HT1080 (cell line): ENCODE measurements at regions not wholly inside any gene's neighbourhood (a gene's known extent, or its start where the extent isn't known, plus 50 kb on each side); places are given as distances from the start of the nearest gene placed in this dataset.

Experiments
- DNase-seq: peaks from one replicate; pipeline ENCODE4 v3.0.0-alpha.2; 2015; ENCODE audit warnings: low read depth

GRCh38 chr10:3692387-3692999 lies 92.5 kb downstream of the KLF6 start:
- DNase-seq: no peak

DNA sequence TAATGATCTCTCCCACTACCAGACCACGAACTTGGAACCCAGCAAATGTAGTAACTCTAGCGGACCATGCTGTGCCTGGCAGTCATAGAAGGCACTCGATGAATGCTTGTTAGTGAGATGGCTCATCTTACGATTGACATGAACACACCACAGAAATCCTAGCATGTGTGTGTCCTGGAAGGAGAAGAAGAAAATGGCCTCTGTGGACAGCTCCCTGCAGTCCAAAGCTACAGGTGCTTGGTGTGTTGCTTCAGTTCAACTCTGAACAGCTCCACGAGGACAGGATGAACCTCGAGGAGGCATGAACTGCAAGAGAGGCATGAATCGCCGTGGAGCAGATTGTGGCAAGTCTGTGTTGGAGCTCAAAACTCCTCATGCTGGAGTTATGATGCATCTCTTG lies 93.5 kb downstream of the KLF6 start:
- no peak for DNase-seq

- peak; percentile 32 for DNase-seq
Observed at GRCh38 chr10:3689871-3690510, 95.0 kb downstream of the KLF6 start.

GRCh38 chr10:3687510-3688081 lies 97.4 kb downstream of the KLF6 start:
- no peak for DNase-seq

- DNase-seq: no peak
Observed at GRCh38 chr10:3685384-3685783, 99.6 kb downstream of the KLF6 start.

DNA sequence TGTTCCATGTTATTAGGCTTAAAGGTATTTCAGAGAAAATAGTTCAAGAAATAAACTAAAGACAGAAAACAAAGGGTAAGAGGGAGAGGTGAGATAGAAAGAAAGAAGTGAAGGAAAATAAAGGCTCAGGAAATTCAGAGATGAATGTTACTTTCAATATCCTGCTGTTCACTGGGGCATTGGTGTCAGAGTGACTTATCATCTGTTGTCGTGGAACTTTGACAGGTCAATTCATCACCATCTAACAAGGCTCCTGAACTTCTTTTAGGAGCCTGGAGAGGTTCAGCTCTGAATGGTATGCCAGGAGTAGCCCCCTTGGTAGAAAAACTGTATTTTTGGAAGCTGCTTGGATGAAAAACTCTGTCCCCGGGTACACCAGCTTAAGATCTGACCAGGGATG lies 100.1 kb downstream of the KLF6 start:
- no peak for DNase-seq

GRCh38 chr10:3683560-3683959 lies 101.4 kb downstream of the KLF6 start:
- no peak for DNase-seq

- DNase-seq: no peak
Observed at GRCh38 chr10:3682745-3683144, 102.3 kb downstream of the KLF6 start.

DNA sequence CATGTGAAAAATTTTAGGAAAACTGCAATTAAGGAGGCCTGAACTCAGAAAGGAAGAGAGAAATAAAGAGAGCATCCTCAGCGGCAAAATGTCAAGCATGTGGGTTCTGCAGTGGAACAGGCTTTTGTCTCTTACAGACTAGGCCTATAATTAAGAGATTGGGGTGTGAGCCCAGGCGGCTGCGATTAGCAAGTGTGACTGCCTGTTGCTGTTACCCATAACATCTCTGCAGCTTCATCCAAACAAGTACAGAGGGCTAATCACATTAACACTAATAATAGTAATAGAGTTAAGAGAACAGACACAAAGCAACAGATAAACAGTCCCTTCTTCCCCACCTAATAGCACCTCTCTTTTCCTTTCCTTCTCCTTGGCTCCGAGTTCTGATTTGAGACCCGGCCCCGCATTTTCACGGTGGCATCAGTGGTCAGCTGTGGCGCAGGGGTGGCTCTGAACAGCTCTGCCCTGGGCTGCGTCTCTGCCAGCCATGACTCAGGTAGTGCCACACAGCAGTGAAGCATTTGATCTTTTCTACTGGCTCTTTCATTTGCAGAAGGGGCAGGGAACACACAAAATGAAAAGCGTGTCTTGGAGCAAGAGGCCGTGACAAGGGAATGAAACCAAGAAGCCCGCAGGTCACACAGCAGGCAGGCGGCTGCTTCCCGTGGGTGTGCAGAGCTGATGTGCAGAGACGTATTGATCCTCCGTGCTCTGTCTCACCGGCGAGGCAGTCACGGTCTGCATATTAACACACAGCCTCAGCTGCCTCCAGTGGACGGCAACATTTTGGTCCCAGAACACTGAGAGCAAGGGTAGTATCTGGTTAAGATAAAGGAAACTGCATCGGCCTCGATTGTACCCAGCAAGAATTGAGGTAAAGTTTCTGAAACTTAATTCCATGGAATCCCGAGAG lies 103.1 kb downstream of the KLF6 start:
- no peak for DNase-seq

- no peak for DNase-seq
Observed at GRCh38 chr10:3679950-3680629, 104.9 kb downstream of the KLF6 start.

DNA sequence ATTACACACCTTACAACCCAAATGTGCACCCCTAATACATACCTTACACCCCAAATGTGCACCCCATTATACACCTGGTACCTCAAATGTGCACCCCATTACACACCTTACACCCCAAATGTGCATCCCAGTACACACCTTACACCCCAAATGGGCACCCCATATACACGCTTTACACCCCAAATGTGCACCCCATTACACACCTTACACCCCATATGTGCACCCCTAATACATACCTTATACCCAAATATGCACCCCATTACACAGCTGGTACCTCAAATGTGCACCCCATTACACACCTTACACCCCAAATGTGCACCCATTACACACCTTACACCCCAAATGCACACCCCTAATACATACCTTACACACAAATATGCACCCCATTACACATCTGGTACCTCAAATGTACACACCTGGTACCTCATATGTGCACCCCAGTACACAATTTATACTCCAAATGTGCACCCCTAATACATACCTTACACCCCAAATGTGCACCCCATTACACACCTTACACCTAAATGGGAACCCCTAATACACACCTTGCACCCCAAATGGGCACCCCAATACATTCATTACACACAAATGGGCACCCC lies 106.3 kb downstream of the KLF6 start:
- no peak for DNase-seq

GRCh38 chr10:3676564-3676963 lies 108.4 kb downstream of the KLF6 start:
- DNase-seq: no peak

DNA sequence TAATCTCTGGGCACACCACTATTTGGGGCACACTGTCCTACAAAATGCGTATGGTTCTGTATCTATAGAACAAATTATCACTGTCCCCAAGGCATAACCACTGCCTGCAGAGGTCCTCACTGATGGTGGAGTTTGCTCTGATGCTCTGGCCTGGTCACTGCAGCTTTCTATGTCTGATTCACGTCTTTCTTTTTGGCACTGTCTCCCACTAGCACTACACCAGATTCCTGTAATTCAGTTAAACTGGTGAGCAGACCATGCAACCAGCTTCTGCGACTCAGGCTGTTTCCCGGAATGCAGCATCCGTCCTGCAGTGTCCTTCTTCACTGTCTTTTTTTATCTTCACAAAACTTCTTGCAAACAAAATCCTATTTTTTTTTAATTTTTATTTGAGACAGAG lies 112.8 kb downstream of the KLF6 start:
- DNase-seq: no peak

DNA sequence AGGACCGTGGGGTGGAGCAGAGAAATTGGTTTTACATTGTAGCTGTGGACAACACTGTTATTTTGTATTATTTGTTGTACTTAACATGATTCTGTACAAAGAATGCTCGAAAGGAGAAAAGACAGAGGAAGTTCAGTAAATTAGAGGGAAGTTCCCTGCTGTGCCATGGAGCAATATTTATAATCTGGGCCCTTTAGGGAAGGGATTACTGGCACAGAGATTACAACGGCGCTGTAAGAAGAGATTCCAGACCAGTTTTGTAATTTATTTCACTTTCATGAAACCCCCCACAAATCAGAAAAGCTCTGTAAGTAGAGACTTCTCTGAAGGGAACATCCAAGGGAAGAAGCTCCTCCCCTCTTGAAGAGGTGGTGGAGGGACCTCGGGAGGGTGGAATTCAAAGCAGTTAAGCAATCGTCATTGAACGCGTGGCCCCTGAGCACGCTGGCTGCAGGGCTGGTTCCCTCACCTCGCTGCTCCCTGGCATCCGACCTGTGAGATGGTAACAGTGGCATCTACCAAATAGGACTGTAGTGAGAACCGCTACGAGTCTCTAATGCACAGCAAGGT lies 113.5 kb downstream of the KLF6 start:
- DNase-seq: no peak

DNA sequence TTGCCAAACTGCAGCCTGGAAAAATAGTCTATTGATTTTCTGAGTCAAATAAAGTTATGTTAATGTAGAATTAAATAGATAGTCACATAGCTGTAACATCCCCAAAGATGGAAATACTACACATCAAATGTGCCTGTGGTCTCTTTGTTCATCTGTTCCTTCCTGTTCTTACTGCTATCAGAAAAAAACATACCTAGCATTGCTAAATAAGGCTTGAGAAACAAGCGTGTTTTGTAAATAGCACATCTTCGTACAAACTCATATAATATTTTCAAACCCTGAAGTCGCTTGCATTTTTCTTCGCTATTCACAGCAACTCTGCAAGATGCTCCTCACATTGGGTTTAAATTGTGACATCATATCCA lies 116.1 kb downstream of the KLF6 start:
- DNase-seq: no peak

DNA sequence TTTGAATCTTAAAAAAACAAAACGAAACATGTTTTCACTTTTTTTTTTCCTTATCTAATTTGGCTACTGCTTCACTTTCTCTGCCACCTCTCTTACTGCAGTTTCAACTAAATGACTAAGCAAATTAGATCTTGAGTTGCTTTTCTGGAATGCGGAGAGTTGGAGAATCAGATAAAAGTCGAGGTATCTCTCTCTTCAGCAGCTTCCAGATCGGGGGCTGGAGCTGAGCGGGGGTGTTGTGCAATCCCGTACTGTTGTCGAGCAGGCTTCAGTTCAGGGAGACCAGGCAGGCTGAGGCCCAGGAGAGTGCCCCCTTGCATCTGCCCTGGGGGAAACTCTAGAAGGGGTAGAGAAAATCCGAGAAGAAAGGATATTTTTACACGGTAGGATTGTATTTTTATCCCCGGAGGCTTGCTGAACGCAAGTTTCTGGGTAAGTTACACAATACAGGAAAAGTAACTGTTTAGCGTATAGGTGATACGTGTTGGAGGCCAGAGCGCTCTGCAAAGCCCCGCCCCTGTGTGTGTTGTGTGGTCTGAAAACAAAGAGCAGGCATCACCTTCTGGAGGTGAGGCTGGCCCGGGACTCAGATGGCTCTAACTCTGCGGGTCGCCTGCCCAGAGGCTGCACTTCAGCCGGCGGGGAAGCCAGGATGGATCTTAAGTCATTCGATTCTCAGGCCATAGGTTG lies 116.6 kb downstream of the KLF6 start:
- no peak for DNase-seq

- DNase-seq: no peak
Observed at GRCh38 chr10:3666525-3667302, 118.3 kb downstream of the KLF6 start.

- DNase-seq: no peak
Observed at GRCh38 chr10:3665316-3665908, 119.6 kb downstream of the KLF6 start.

GRCh38 chr10:3662775-3663174 lies 122.2 kb downstream of the KLF6 start:
- DNase-seq: no peak
